Right lobe of liver (tissue), 4 donors: ENCODE measurements at regions not wholly inside any gene's neighbourhood (a gene's known extent, or its start where the extent isn't known, plus 50 kb on each side); places are given as distances from the start of the nearest gene placed in this dataset.

Experiments
- POLR2A ChIP-seq: fragments of 450-650 bp; IDR thresholded peaks from one replicate; pipeline ENCODE4 v1.6.1; 2017; ENCODE audit warnings: antibody characterized with exemption, mild to moderate bottlenecking
- TF ChIP-seq, protein P1 (sequence below), 4 donors: fragments of 200-600 bp in 3 of 4; fragments of 450-650 bp in 1 of 4; IDR thresholded peaks; one replicate each; pipeline versions ENCODE4 v1.5.1 to v1.8.0; 2016 to 2022; ENCODE audit warnings: antibody characterized with exemption in 4 of 4, mild to moderate bottlenecking in 2 of 4
- donor health status: DM: no; HTN: no; CAD: no.
- donor health status: DM: no; HTN: no; CAD: no.
- donor health status: DM: no; HTN: yes; CAD: no.

DNA sequence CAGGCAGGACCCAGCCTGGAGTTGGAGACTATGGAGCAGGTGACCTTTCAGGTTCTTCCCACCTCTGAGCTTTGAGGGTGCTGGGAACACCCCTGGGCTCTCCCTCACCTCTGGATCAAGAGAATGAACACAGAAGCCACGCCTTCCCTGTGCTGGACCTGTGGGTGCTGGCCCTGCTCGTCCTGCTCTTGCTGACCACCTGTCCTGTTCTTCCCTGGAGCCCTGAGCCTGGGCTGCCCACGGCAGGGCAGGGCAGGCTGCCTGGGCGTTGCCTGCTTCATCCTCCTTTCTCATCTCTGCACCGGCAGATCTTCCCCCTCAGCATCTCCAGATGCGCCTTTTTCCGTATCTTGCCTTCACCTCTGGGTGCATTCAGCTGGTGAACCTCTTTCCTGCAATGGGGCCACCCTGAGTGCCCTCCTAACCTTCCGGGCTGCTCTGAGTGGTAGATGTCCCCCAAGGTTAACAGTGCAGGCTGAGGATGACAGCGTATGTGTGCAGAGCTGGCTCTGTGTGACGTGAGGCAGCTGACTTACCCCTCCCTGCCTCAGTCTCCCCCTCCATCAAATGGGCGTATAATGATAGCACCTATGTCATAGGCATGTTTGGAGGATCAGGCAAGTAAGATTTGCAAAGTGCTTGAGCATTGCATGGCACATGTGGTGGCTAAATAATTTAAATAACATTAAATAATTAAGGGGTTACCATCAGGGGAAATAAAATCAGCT lies 225.8 kb upstream of the CIBAR2 start:
- TF ChIP-seq POLR2A: no peak
- TF ChIP-seq, protein P1, sequence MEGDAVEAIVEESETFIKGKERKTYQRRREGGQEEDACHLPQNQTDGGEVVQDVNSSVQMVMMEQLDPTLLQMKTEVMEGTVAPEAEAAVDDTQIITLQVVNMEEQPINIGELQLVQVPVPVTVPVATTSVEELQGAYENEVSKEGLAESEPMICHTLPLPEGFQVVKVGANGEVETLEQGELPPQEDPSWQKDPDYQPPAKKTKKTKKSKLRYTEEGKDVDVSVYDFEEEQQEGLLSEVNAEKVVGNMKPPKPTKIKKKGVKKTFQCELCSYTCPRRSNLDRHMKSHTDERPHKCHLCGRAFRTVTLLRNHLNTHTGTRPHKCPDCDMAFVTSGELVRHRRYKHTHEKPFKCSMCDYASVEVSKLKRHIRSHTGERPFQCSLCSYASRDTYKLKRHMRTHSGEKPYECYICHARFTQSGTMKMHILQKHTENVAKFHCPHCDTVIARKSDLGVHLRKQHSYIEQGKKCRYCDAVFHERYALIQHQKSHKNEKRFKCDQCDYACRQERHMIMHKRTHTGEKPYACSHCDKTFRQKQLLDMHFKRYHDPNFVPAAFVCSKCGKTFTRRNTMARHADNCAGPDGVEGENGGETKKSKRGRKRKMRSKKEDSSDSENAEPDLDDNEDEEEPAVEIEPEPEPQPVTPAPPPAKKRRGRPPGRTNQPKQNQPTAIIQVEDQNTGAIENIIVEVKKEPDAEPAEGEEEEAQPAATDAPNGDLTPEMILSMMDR (IDR thresholded peaks at IDR 0.05): no peak
